Stimulated activated effector memory CD8-positive, alpha-beta T cell treated with anti-CD3 and anti-CD28 coated beads, Interleukin-12 subunit alpha, Interleukin-12 subunit beta, amount 100 ng/mL, for 72 hours (primary cell): ENCODE measurements at regions not wholly inside any gene's neighbourhood (a gene's known extent, or its start where the extent isn't known, plus 50 kb on each side); places are given as distances from the start of the nearest gene placed in this dataset.
"Not testable (repeated sequence)": the region's sequence is repeated elsewhere in the genome, so short reads cannot be mapped to it uniquely, and the experiment has no call there.

Experiments
- ATAC-seq: fragments of 150-1000 bp; cut with Tn5 transposase; 2 replicates; pipeline ENCODE4 v1.10.0; 2021
- DNase-seq, 2 donors: peaks; one replicate each; pipeline ENCODE4 v3.0.0; 2021 to 2022; ENCODE audit warnings: low spot score in 2 of 2
- H3K27ac Mint-ChIP-seq: one replicate; pipeline ENCODE4 v1.8.0; 2022; ENCODE audit warnings: mild to moderate bottlenecking, mixed read lengths
- H3K36me3 Mint-ChIP-seq: one replicate; pipeline ENCODE4 v1.8.0; 2022; ENCODE audit warnings: mild to moderate bottlenecking, mixed read lengths
- H3K4me1 Mint-ChIP-seq: one replicate; pipeline ENCODE4 v1.8.0; 2022; ENCODE audit warnings: mixed read lengths
- H3K4me3 Mint-ChIP-seq: one replicate; pipeline ENCODE4 v1.8.0; 2022; ENCODE audit warnings: mild to moderate bottlenecking, mixed read lengths
- H3K9me3 Mint-ChIP-seq: one replicate; pipeline ENCODE4 v1.8.0; 2022; ENCODE audit warnings: mixed read lengths

- not testable (repeated sequence) for DNase-seq, H3K36me3 Mint-ChIP-seq, H3K4me3 Mint-ChIP-seq, H3K27ac Mint-ChIP-seq, H3K4me1 Mint-ChIP-seq, H3K9me3 Mint-ChIP-seq, ATAC-seq
These were observed 834.8 kb downstream of the C12orf50 start for GRCh38 chr12:87194389-87194788.

- DNase-seq: no peak
- no peak for ATAC-seq
- peaks cover 8% of the 10 kb centered on the region for H3K9me3 Mint-ChIP-seq
- no peaks in the 10 kb centered on the region for H3K4me1 Mint-ChIP-seq
- H3K4me3 Mint-ChIP-seq: no peak overlapping the region
- no peak overlapping the region for H3K27ac Mint-ChIP-seq
- no peaks in the 10 kb centered on the region for H3K36me3 Mint-ChIP-seq
These were observed 843.8 kb downstream of the C12orf50 start for GRCh38 chr12:87185367-87185766.

GRCh38 chr12:87182696-87183233 is 846.4 kb downstream of the C12orf50 start:
- Mint-ChIP-seq H3K9me3 (peaks cover 8% of the 10 kb centered on the region), H3K4me1 (no peaks in the 10 kb centered on the region), H3K27ac (no peak overlapping the region), H3K36me3 (no peaks in the 10 kb centered on the region), H3K4me3 (no peak overlapping the region)
- no peak for ATAC-seq
- DNase-seq: no peak

GRCh38 chr12:87171356-87171755 is 857.8 kb downstream of the C12orf50 start:
- DNase-seq: no peak
- ATAC-seq: no peak
- no peaks in the 10 kb centered on the region for H3K36me3 Mint-ChIP-seq
- peaks cover 19% of the 10 kb centered on the region for H3K9me3 Mint-ChIP-seq
- no peak overlapping the region for H3K4me3 Mint-ChIP-seq
- H3K4me1 Mint-ChIP-seq: no peaks in the 10 kb centered on the region
- H3K27ac Mint-ChIP-seq: no peak overlapping the region

GRCh38 chr12:87169010-87169409 is 860.2 kb downstream of the C12orf50 start:
- DNase-seq (no peak), ATAC-seq (no peak)
- no peak overlapping the region for H3K4me3 Mint-ChIP-seq

GRCh38 chr12:87165733-87166375 is 863.3 kb downstream of the C12orf50 start:
- H3K4me3 Mint-ChIP-seq: no peak overlapping the region

More at GRCh38 chr12:87169010-87169409, 860.2 kb downstream of the C12orf50 start:
- no peaks in the 10 kb centered on the region for H3K4me1 Mint-ChIP-seq
- H3K9me3 Mint-ChIP-seq: peaks cover 16% of the 10 kb centered on the region
- no peaks in the 10 kb centered on the region for H3K36me3 Mint-ChIP-seq
- H3K27ac Mint-ChIP-seq: no peak overlapping the region

GRCh38 chr12:87163122-87163521 is 866.1 kb downstream of the C12orf50 start:
- no peak for DNase-seq
- Mint-ChIP-seq H3K4me1 (no peaks in the 10 kb centered on the region), H3K9me3 (peaks cover 25% of the 10 kb centered on the region), H3K36me3 (no peaks in the 10 kb centered on the region), H3K4me3 (no peak overlapping the region), H3K27ac (no peak overlapping the region)
- ATAC-seq: no peak

More at GRCh38 chr12:87165733-87166375, 863.3 kb downstream of the C12orf50 start:
- DNase-seq (no peak), ATAC-seq (no peak)
- peaks cover 18% of the 10 kb centered on the region for H3K9me3 Mint-ChIP-seq
- no peak overlapping the region for H3K27ac Mint-ChIP-seq
- no peaks in the 10 kb centered on the region for H3K36me3 Mint-ChIP-seq
- H3K4me1 Mint-ChIP-seq: no peaks in the 10 kb centered on the region

- Mint-ChIP-seq H3K27ac (no peak overlapping the region), H3K36me3 (no peaks in the 10 kb centered on the region), H3K9me3 (peaks cover 25% of the 10 kb centered on the region), H3K4me3 (no peak overlapping the region), H3K4me1 (no peaks in the 10 kb centered on the region)
- ATAC-seq (no peak), DNase-seq (no peak)
These were observed 868.2 kb downstream of the C12orf50 start for GRCh38 chr12:87160848-87161601.

GRCh38 chr12:87157791-87158190 is 871.4 kb downstream of the C12orf50 start:
- Mint-ChIP-seq H3K9me3 (peaks cover 18% of the 10 kb centered on the region), H3K4me3 (no peak overlapping the region), H3K27ac (no peak overlapping the region), H3K36me3 (no peaks in the 10 kb centered on the region), H3K4me1 (no peaks in the 10 kb centered on the region)
- DNase-seq (no peak), ATAC-seq (no peak)

- H3K4me3 Mint-ChIP-seq: no peak overlapping the region
- H3K9me3 Mint-ChIP-seq: peaks cover 23% of the 10 kb centered on the region
- ATAC-seq (no peak), DNase-seq (no peak)
- no peaks in the 10 kb centered on the region for H3K36me3 Mint-ChIP-seq
- no peak overlapping the region for H3K27ac Mint-ChIP-seq
- no peaks in the 10 kb centered on the region for H3K4me1 Mint-ChIP-seq
These were observed 873.6 kb downstream of the C12orf50 start for GRCh38 chr12:87155621-87156020.

- no peak for ATAC-seq
- H3K9me3 Mint-ChIP-seq: peaks cover 25% of the 10 kb centered on the region
These were observed 876.2 kb downstream of the C12orf50 start for GRCh38 chr12:87152841-87153528.

GRCh38 chr12:87152075-87152474 is 877.1 kb downstream of the C12orf50 start:
- no peak for ATAC-seq

More at GRCh38 chr12:87152841-87153528, 876.2 kb downstream of the C12orf50 start:
- Mint-ChIP-seq H3K36me3 (no peaks in the 10 kb centered on the region), H3K4me1 (no peaks in the 10 kb centered on the region), H3K4me3 (no peak overlapping the region), H3K27ac (no peak overlapping the region)
- no peak for DNase-seq

GRCh38 chr12:87150969-87151662 is 878.1 kb downstream of the C12orf50 start:
- H3K4me1 Mint-ChIP-seq: no peaks in the 10 kb centered on the region
- H3K36me3 Mint-ChIP-seq: no peaks in the 10 kb centered on the region
- DNase-seq (no peak), ATAC-seq (no peak)
- no peak overlapping the region for H3K27ac Mint-ChIP-seq
- H3K4me3 Mint-ChIP-seq: no peak overlapping the region
- H3K9me3 Mint-ChIP-seq: peaks cover 25% of the 10 kb centered on the region

More at GRCh38 chr12:87152075-87152474, 877.1 kb downstream of the C12orf50 start:
- no peak overlapping the region for H3K4me3 Mint-ChIP-seq
- H3K9me3 Mint-ChIP-seq: peaks cover 25% of the 10 kb centered on the region
- H3K36me3 Mint-ChIP-seq: no peaks in the 10 kb centered on the region
- H3K4me1 Mint-ChIP-seq: no peaks in the 10 kb centered on the region
- no peak for DNase-seq
- no peak overlapping the region for H3K27ac Mint-ChIP-seq

GRCh38 chr12:87142342-87142741 is 886.2 kb upstream of the MGAT4C start:
- H3K9me3 Mint-ChIP-seq: peaks cover 12% of the 10 kb centered on the region
- no peak for DNase-seq
- no peak overlapping the region for H3K27ac Mint-ChIP-seq
- H3K4me3 Mint-ChIP-seq: no peak overlapping the region
- H3K36me3 Mint-ChIP-seq: no peaks in the 10 kb centered on the region
- ATAC-seq: no peak
- H3K4me1 Mint-ChIP-seq: no peaks in the 10 kb centered on the region

- no peak for ATAC-seq
- no peaks in the 10 kb centered on the region for H3K4me1 Mint-ChIP-seq
- H3K4me3 Mint-ChIP-seq: no peak overlapping the region
These were observed 884.9 kb upstream of the MGAT4C start for GRCh38 chr12:87141091-87141490.

More at GRCh38 chr12:87141091-87141490, 884.9 kb upstream of the MGAT4C start:
- Mint-ChIP-seq H3K9me3 (peaks cover 17% of the 10 kb centered on the region), H3K27ac (no peak overlapping the region), H3K36me3 (no peaks in the 10 kb centered on the region)
- no peak for DNase-seq
